Neural cell (in vitro differentiated cells): ENCODE measurements at regions not wholly inside any gene's neighbourhood (a gene's known extent, or its start where the extent isn't known, plus 50 kb on each side); places are given as distances from the start of the nearest gene placed in this dataset.
A peak's percentile ranks its signal among the peaks of the same experiment; 100 is the strongest.

Source experiments
- H2AFZ ChIP-seq: fragments of 200-600, 300-800 bp; sonication (generic), shearing (Covaris generic); 2 replicates; pipeline ENCODE4 v1.6.0; 2014; ENCODE audit warnings: low read depth, mild to moderate bottlenecking, antibody characterized with exemption, low read length, moderate library complexity
- H3F3A ChIP-seq: fragments of 200-600 bp; shearing (Covaris generic); 2 replicates; pipeline ENCODE4 v1.6.1; 2016; ENCODE audit warnings: mild to moderate bottlenecking, moderate library complexity, mixed read lengths, antibody characterized with exemption, low read length; ENCODE audit not compliant: insufficient read depth, poor library complexity, severe bottlenecking
- H3K27ac ChIP-seq: fragments of 200-600, 300-800 bp; sonication (generic), shearing (Covaris generic); 2 replicates; pipeline ENCODE4 v1.5.1; 2014; ENCODE audit warnings: mild to moderate bottlenecking, low read length, moderate library complexity
- H3K27me3 ChIP-seq: fragments of 300-800, 200-600 bp; sonication (generic), shearing (Covaris generic); 2 replicates; pipeline ENCODE4 v1.6.0; 2014; ENCODE audit warnings: mild to moderate bottlenecking, low read depth, low read length, moderate library complexity; ENCODE audit not compliant: insufficient read depth
- H3K36me3 ChIP-seq: fragments of 300-800, 200-600 bp; sonication (generic), shearing (Covaris generic); 2 replicates; pipeline ENCODE4 v1.5.1; 2014; ENCODE audit warnings: mild to moderate bottlenecking, antibody characterized with exemption, low read length, moderate library complexity; ENCODE audit not compliant: insufficient read depth
- H3K4me2 ChIP-seq: fragments of 300-800, 200-600 bp; sonication (generic), shearing (Covaris generic); 2 replicates; pipeline ENCODE4 v1.6.0; 2014; ENCODE audit warnings: mild to moderate bottlenecking, low read length
- H3K4me3 ChIP-seq: fragments of 300-800, 200-600 bp; sonication (generic), shearing (Covaris generic); 2 replicates; pipeline ENCODE4 v1.5.1; 2014; ENCODE audit warnings: mild to moderate bottlenecking, low read length, moderate library complexity
- H3K79me2 ChIP-seq: fragments of 200-600 bp; shearing (Covaris generic); replicated peaks from 2 replicates; pipeline ENCODE4 v1.6.0; 2014; ENCODE audit warnings: mild to moderate bottlenecking, low read length, moderate library complexity; ENCODE audit not compliant: insufficient read depth
- H3K9ac ChIP-seq: fragments of 300-800, 200-600 bp; sonication (generic), shearing (Covaris generic); 2 replicates; pipeline ENCODE4 v1.6.1; 2016; ENCODE audit warnings: mild to moderate bottlenecking, low read length, mixed read lengths
- H3K9me2 ChIP-seq: fragments of 200-600 bp; shearing (Covaris generic); 2 replicates; pipeline ENCODE4 v1.6.1; 2016; ENCODE audit warnings: mild to moderate bottlenecking, low read length, mixed read lengths; ENCODE audit not compliant: insufficient read depth
- H3K9me3 ChIP-seq: fragments of 200-600, 300-800 bp; sonication (generic), shearing (Covaris generic); 2 replicates; pipeline ENCODE4 v1.6.1; 2016; ENCODE audit warnings: mild to moderate bottlenecking, mixed run types, low read length, moderate library complexity, mixed read lengths
- H4K20me1 ChIP-seq: fragments of 200-600 bp; shearing (Covaris generic); 2 replicates; pipeline ENCODE4 v1.6.1; 2016; ENCODE audit warnings: mild to moderate bottlenecking, mixed run types; ENCODE audit not compliant: insufficient read depth
- EP300 ChIP-seq: fragments of 450-650 bp; conservative IDR thresholded peaks from 2 replicates; pipeline ENCODE4 v1.6.1; 2014; ENCODE audit warnings: antibody characterized with exemption, mild to moderate bottlenecking, moderate library complexity; ENCODE audit not compliant: poor library complexity, severe bottlenecking
- EZH2 ChIP-seq: fragments of 200-600, 300-800 bp; shearing (Covaris generic), sonication (generic); IDR thresholded peaks from 2 replicates; pipeline ENCODE4 v1.6.1; 2014; ENCODE audit warnings: antibody characterized with exemption, low read length, borderline replicate concordance, mild to moderate bottlenecking; ENCODE audit not compliant: insufficient read depth, poor library complexity, severe bottlenecking
- MXI1 ChIP-seq: fragments of 450-650 bp; conservative IDR thresholded peaks from 2 replicates; pipeline ENCODE4 v1.6.1; 2014; ENCODE audit warnings: antibody characterized with exemption, mild to moderate bottlenecking; ENCODE audit not compliant: poor library complexity, severe bottlenecking
- POLR2AphosphoS5 ChIP-seq: IDR thresholded peaks from 2 replicates; pipeline ENCODE4 v1.6.1; 2012
- RAD21 ChIP-seq: fragments of 450-650 bp; conservative IDR thresholded peaks from 2 replicates; pipeline ENCODE4 v1.6.1; 2014; ENCODE audit warnings: antibody characterized with exemption, mild to moderate bottlenecking, moderate library complexity
- SMC3 ChIP-seq: fragments of 450-650 bp; conservative IDR thresholded peaks from 2 replicates; pipeline ENCODE4 v1.6.1; 2014; ENCODE audit warnings: antibody characterized with exemption, mild to moderate bottlenecking, moderate library complexity; ENCODE audit not compliant: poor library complexity
- TAF1 ChIP-seq: IDR thresholded peaks from 2 replicates; pipeline ENCODE4 v1.6.1; 2012; ENCODE audit warnings: low read depth
- TF ChIP-seq, protein P1 (sequence below): IDR thresholded peaks from 2 replicates; pipeline ENCODE4 v1.6.1; 2012; ENCODE audit warnings: borderline replicate concordance
- TF ChIP-seq, protein P2 (sequence below): fragments of 450-650 bp; IDR thresholded peaks from 2 replicates; pipeline ENCODE4 v1.5.1; 2014; ENCODE audit warnings: antibody characterized with exemption, mild to moderate bottlenecking, moderate library complexity; ENCODE audit not compliant: poor library complexity, severe bottlenecking

DNA sequence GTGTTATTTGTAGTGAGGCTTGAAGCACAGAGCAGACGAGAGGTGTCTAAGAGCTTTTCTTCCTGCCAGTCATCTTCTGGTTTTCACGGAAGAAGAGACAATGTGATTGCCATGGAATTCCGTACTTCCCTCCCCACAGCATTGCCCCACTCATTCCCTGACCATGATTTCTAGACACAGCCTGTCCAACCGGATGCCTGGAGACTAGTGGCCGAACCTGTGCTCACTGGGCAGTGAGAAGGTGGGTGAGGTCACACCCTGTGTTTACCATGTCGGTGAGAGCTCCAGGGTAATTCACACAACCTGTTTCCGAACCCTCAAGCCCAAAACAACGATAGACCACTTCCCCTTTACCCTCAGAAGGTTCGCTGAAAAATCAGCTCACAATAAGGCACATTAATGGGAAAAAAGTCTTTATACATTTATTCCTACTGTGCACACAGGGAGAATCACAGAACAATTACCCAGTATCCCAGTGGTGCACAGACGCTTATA is 271.9 kb upstream of the FMN2 start:
- no peak for TF ChIP-seq MXI1
- TF ChIP-seq, protein P1, sequence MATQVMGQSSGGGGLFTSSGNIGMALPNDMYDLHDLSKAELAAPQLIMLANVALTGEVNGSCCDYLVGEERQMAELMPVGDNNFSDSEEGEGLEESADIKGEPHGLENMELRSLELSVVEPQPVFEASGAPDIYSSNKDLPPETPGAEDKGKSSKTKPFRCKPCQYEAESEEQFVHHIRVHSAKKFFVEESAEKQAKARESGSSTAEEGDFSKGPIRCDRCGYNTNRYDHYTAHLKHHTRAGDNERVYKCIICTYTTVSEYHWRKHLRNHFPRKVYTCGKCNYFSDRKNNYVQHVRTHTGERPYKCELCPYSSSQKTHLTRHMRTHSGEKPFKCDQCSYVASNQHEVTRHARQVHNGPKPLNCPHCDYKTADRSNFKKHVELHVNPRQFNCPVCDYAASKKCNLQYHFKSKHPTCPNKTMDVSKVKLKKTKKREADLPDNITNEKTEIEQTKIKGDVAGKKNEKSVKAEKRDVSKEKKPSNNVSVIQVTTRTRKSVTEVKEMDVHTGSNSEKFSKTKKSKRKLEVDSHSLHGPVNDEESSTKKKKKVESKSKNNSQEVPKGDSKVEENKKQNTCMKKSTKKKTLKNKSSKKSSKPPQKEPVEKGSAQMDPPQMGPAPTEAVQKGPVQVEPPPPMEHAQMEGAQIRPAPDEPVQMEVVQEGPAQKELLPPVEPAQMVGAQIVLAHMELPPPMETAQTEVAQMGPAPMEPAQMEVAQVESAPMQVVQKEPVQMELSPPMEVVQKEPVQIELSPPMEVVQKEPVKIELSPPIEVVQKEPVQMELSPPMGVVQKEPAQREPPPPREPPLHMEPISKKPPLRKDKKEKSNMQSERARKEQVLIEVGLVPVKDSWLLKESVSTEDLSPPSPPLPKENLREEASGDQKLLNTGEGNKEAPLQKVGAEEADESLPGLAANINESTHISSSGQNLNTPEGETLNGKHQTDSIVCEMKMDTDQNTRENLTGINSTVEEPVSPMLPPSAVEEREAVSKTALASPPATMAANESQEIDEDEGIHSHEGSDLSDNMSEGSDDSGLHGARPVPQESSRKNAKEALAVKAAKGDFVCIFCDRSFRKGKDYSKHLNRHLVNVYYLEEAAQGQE = peak; percentile 36
- Histone ChIP-seq H3F3A (no peaks in the 10 kb centered on the region), H3K9ac (no peak overlapping the region), H3K36me3 (no peaks in the 10 kb centered on the region), H3K4me3 (no peak overlapping the region), H4K20me1 (no peaks in the 10 kb centered on the region), H3K79me2 (no peaks in the 10 kb centered on the region), H3K9me2 (no peaks in the 10 kb centered on the region), H3K27me3 (no peaks in the 10 kb centered on the region), H3K9me3 (no peaks in the 10 kb centered on the region), H3K27ac (no peak overlapping the region), H3K4me2 (no peak overlapping the region), H2AFZ (no peak overlapping the region)

DNA sequence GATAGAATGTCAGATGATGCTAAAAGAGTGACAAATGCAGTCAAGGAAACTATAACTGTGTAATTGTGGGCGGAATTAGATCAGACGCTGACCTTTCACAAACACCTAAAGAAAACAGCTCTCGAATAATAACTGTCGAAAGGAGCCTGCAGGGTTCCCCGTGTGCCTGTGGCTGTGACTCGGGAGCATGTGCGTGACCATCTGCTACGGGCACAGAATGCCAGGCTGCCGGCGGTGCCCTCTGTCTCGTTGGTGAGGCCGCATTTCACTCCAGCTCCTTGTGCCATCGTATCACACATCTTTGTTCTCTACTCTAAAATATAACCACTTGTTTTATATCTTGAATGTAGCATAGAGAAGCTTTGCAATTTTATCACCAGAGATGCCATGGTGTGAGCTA is 267.8 kb upstream of the FMN2 start:
- Histone ChIP-seq H3K27ac (no peak overlapping the region), H3K79me2 (no peaks in the 10 kb centered on the region), H4K20me1 (no peaks in the 10 kb centered on the region), H2AFZ (no peak overlapping the region), H3K9me2 (no peaks in the 10 kb centered on the region), H3K4me2 (no peak overlapping the region), H3K9ac (no peak overlapping the region), H3K4me3 (no peak overlapping the region), H3K27me3 (no peaks in the 10 kb centered on the region), H3F3A (no peaks in the 10 kb centered on the region), H3K9me3 (no peaks in the 10 kb centered on the region), H3K36me3 (no peaks in the 10 kb centered on the region)
- no peak for TF ChIP-seq TAF1
- TF ChIP-seq EZH2 = no peak
- TF ChIP-seq RAD21 = no peak
- no peak for TF ChIP-seq SMC3

DNA sequence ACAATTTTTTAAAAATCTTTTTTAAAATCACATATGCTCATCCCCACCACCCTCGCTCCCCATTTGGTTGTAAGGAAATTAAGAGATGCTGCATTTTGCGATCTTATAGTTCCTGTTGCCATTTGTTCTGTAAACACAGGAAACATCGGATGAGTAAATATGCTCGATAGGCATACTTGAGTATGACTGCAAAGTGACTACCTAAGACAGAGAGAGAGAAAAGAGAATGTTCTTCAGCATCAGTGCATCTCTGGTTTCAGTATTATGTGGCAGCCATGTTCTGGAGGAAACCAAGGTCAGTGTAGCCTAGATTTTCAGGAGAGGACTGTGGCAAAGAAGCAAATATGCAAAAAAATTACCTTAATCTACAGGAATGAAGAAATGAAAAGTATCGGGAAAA is 265.5 kb upstream of the FMN2 start:
- no peak overlapping the region for H3K4me3 ChIP-seq
- no peaks in the 10 kb centered on the region for H3K79me2 ChIP-seq
- no peak overlapping the region for H3K9ac ChIP-seq
- H3K27ac ChIP-seq = no peak overlapping the region
- H4K20me1 ChIP-seq = no peaks in the 10 kb centered on the region
- no peaks in the 10 kb centered on the region for H3K9me3 ChIP-seq
- no peak overlapping the region for H2AFZ ChIP-seq
- H3F3A ChIP-seq = no peaks in the 10 kb centered on the region
- H3K4me2 ChIP-seq = no peak overlapping the region
- TF ChIP-seq TAF1 (no peak), MXI1 (no peak), RAD21 (no peak), POLR2AphosphoS5 (no peak), SMC3 (no peak), EP300 (no peak), EZH2 (no peak)
- TF ChIP-seq, protein P1 = no peak
- TF ChIP-seq, protein P2, sequence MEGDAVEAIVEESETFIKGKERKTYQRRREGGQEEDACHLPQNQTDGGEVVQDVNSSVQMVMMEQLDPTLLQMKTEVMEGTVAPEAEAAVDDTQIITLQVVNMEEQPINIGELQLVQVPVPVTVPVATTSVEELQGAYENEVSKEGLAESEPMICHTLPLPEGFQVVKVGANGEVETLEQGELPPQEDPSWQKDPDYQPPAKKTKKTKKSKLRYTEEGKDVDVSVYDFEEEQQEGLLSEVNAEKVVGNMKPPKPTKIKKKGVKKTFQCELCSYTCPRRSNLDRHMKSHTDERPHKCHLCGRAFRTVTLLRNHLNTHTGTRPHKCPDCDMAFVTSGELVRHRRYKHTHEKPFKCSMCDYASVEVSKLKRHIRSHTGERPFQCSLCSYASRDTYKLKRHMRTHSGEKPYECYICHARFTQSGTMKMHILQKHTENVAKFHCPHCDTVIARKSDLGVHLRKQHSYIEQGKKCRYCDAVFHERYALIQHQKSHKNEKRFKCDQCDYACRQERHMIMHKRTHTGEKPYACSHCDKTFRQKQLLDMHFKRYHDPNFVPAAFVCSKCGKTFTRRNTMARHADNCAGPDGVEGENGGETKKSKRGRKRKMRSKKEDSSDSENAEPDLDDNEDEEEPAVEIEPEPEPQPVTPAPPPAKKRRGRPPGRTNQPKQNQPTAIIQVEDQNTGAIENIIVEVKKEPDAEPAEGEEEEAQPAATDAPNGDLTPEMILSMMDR = no peak
- H3K36me3 ChIP-seq = no peaks in the 10 kb centered on the region
- no peaks in the 10 kb centered on the region for H3K9me2 ChIP-seq
- H3K27me3 ChIP-seq = no peaks in the 10 kb centered on the region
